OCI-LY7 (cell line): ENCODE measurements at regions not wholly inside any gene's neighbourhood (a gene's known extent, or its start where the extent isn't known, plus 50 kb on each side); places are given as distances from the start of the nearest gene placed in this dataset.

Experiments used
- BruUV-seq: library from RNA; stranded (reverse); fragments of 400-500 nt; replicated peaks from 2 replicates; lab custom pipeline; 2021; lab: Mats Ljungman, UMichigan
- CTCF ChIA-PET: fragments of 300-600 bp; sonication (Branson Sonifier 250); formaldehyde crosslinking; loops from one replicate; lab custom pipeline; 2022; ENCODE audit warnings: antibody characterized with exemption; ENCODE audit not compliant: unreplicated experiment; lab: Charles Lee
- POLR2A ChIA-PET: fragments of 300-600 bp; sonication (Branson Sonifier 250); formaldehyde crosslinking; loops from one replicate; lab custom pipeline; 2022; ENCODE audit warnings: antibody characterized with exemption; lab: Charles Lee
- DNase-seq: peaks from one replicate; pipeline ENCODE4 v3.0.0-alpha.2; 2015; ENCODE audit warnings: low spot score
- H2AFZ ChIP-seq: fragments of 200-600 bp; sonication (generic), shearing (Covaris generic); 2 replicates; pipeline ENCODE4 v1.6.1; 2014; ENCODE audit warnings: mild to moderate bottlenecking, antibody characterized with exemption, low read length, moderate library complexity
- H3K27ac ChIP-seq: fragments of 200-600 bp; sonication (generic); 2 replicates; pipeline ENCODE4 v1.5.1; 2014; ENCODE audit warnings: mixed run types, low read depth, mild to moderate bottlenecking, moderate library complexity, low read length, inconsistent platforms; ENCODE audit not compliant: poor library complexity, severe bottlenecking
- H3K36me3 ChIP-seq: fragments of 200-600 bp; sonication (generic); 2 replicates; pipeline ENCODE4 v1.6.1; 2014; ENCODE audit warnings: mild to moderate bottlenecking, antibody characterized with exemption, low read length, moderate library complexity, mixed read lengths; ENCODE audit not compliant: insufficient read depth
- H3K4me1 ChIP-seq: fragments of 200-600 bp; sonication (generic); 2 replicates; pipeline ENCODE4 v1.5.1; 2014; ENCODE audit warnings: mild to moderate bottlenecking, low read length; ENCODE audit not compliant: insufficient read depth, poor library complexity, severe bottlenecking
- H3K4me2 ChIP-seq: fragments of 200-600 bp; sonication (generic); 2 replicates; pipeline ENCODE4 v1.6.1; 2014; ENCODE audit warnings: mild to moderate bottlenecking, low read length
- H3K4me3 ChIP-seq: fragments of 200-600 bp; sonication (generic); 2 replicates; pipeline ENCODE4 v1.5.1; 2014; ENCODE audit warnings: mild to moderate bottlenecking, low read depth, low read length; ENCODE audit not compliant: poor library complexity, severe bottlenecking
- H3K79me2 ChIP-seq: fragments of 200-600 bp; sonication (generic); 2 replicates; pipeline ENCODE4 v1.6.1; 2016; ENCODE audit warnings: low read depth, mild to moderate bottlenecking, low read length, moderate library complexity, mixed read lengths; ENCODE audit not compliant: insufficient read depth
- H3K9me2 ChIP-seq: fragments of 200-600 bp; sonication (generic); 2 replicates; pipeline ENCODE4 v1.6.1; 2016; ENCODE audit warnings: mild to moderate bottlenecking, low read length, mixed read lengths; ENCODE audit not compliant: insufficient read depth
- H3K9me3 ChIP-seq: fragments of 200-600 bp; sonication (generic); 2 replicates; pipeline ENCODE4 v1.6.1; 2014; ENCODE audit warnings: mild to moderate bottlenecking, mixed run types, low read length, mixed read lengths
- H4K20me1 ChIP-seq: fragments of 200-600 bp; sonication (generic); 2 replicates; pipeline ENCODE4 v1.6.1; 2014; ENCODE audit warnings: mild to moderate bottlenecking, antibody characterized with exemption, low read length, moderate library complexity, mixed read lengths; ENCODE audit not compliant: insufficient read depth
- CTCF ChIP-seq: fragments of 200-600 bp; sonication (generic); conservative IDR thresholded peaks from 2 replicates; pipeline ENCODE4 v1.5.1; 2014; ENCODE audit warnings: mild to moderate bottlenecking, antibody characterized with exemption, low read length, moderate library complexity, mixed read lengths
- EZH2phosphoT487 ChIP-seq: fragments of 200-600 bp; sonication (generic); IDR thresholded peaks from 2 replicates; pipeline ENCODE4 v1.6.1; 2018; ENCODE audit warnings: low read depth, borderline replicate concordance, mild to moderate bottlenecking, mixed run types, antibody characterized with exemption, low read length, moderate library complexity, mixed read lengths
- intact Hi-C: fragments of 100-400 bp; cut with micrococcal nuclease; formaldehyde crosslinking; loops from one replicate; pipeline ENCODE4 v1.10.0; 2022; ENCODE audit not compliant: unreplicated experiment

- no TSS peak for BruUV-seq
- CTCF ChIA-PET, result no interaction called here
These were observed 231.6 kb upstream of the SLIT2 start for GRCh38 chr4:20020056-20020455.

GRCh38 chr4:20019310-20020015 lies 232.2 kb upstream of the SLIT2 start:
- no TSS peak for BruUV-seq
- intact Hi-C loops, result no loop called here
- no peak overlapping the region for H3K4me3 ChIP-seq
- no peaks in the 10 kb centered on the region for H3K79me2 ChIP-seq
- H3K9me2 ChIP-seq, result no peaks in the 10 kb centered on the region
- no peaks in the 10 kb centered on the region for H3K36me3 ChIP-seq
- H4K20me1 ChIP-seq, result no peaks in the 10 kb centered on the region
- no peak overlapping the region for H3K27ac ChIP-seq
- POLR2A ChIA-PET, result interaction anchor here (0.6 to 0.9 kb wide), 2 partner anchors 23 to 24 kb away, joined by 3 read pairs; no protein-coding TSS in a partner anchor
- no peak overlapping the region for H3K4me2 ChIP-seq
- no peak overlapping the region for H2AFZ ChIP-seq
- no peaks in the 10 kb centered on the region for H3K9me3 ChIP-seq
- no peak for DNase-seq
- CTCF ChIA-PET, result no interaction called here
- TF ChIP-seq CTCF (no peak), EZH2phosphoT487 (no peak)
- H3K4me1 ChIP-seq, result no peaks in the 10 kb centered on the region

More at GRCh38 chr4:20020056-20020455, 231.6 kb upstream of the SLIT2 start:
- Histone ChIP-seq H3K4me2 (no peak overlapping the region), H2AFZ (no peak overlapping the region), H3K4me3 (no peak overlapping the region), H3K9me3 (no peaks in the 10 kb centered on the region), H3K9me2 (no peaks in the 10 kb centered on the region), H3K79me2 (no peaks in the 10 kb centered on the region), H3K36me3 (no peaks in the 10 kb centered on the region), H3K27ac (no peak overlapping the region), H4K20me1 (no peaks in the 10 kb centered on the region), H3K4me1 (no peaks in the 10 kb centered on the region)
- no peak for DNase-seq
- POLR2A ChIA-PET, result interaction anchor here (0.9 kb wide), 1 partner anchor 23 kb away, joined by 3 read pairs; no protein-coding TSS in a partner anchor
- intact Hi-C loops, result no loop called here
- TF ChIP-seq EZH2phosphoT487, result no peak
- TF ChIP-seq CTCF, result no peak

- Histone ChIP-seq H3K4me1 (no peaks in the 10 kb centered on the region), H3K9me3 (no peaks in the 10 kb centered on the region), H3K36me3 (no peaks in the 10 kb centered on the region), H3K79me2 (no peaks in the 10 kb centered on the region), H3K27ac (no peak overlapping the region), H3K9me2 (no peaks in the 10 kb centered on the region), H2AFZ (no peak overlapping the region), H3K4me3 (no peak overlapping the region), H3K4me2 (no peak overlapping the region), H4K20me1 (no peaks in the 10 kb centered on the region)
- intact Hi-C loops, result no loop called here
- DNase-seq, result no peak
- no TSS peak for BruUV-seq
- TF ChIP-seq EZH2phosphoT487 (no peak), CTCF (no peak)
- CTCF ChIA-PET, result no interaction called here
- POLR2A ChIA-PET, result no interaction called here
These were observed 234.0 kb upstream of the SLIT2 start for GRCh38 chr4:20017777-20018115.
